Activated T-cell treated with anti-CD3 and anti-CD28 coated beads for 24 hours (primary cell): ENCODE measurements at regions not wholly inside any gene's neighbourhood (a gene's known extent, or its start where the extent isn't known, plus 50 kb on each side); places are given as distances from the start of the nearest gene placed in this dataset.

Experiments used
- DNase-seq: peaks from one replicate; pipeline ENCODE4 v3.0.0-alpha.2; 2020; ENCODE audit warnings: low read depth

GRCh38 chr5:133707629-133708028 lies 95.3 kb upstream of the FSTL4 start:
- no peak for DNase-seq

- no peak for DNase-seq
These were observed 94.4 kb upstream of the FSTL4 start for GRCh38 chr5:133706506-133707430.

- DNase-seq: no peak
These were observed 93.0 kb upstream of the FSTL4 start for GRCh38 chr5:133705331-133705730.

GRCh38 chr5:133704411-133704810 lies 92.1 kb upstream of the FSTL4 start:
- DNase-seq: no peak

GRCh38 chr5:133703935-133704334 lies 91.6 kb upstream of the FSTL4 start:
- DNase-seq: no peak

GRCh38 chr5:133702791-133703770 lies 90.7 kb upstream of the FSTL4 start:
- no peak for DNase-seq

GRCh38 chr5:133701871-133702270 lies 89.5 kb upstream of the FSTL4 start:
- DNase-seq: no peak

- DNase-seq: no peak
These were observed 87.9 kb upstream of the FSTL4 start for GRCh38 chr5:133700251-133700650.

- no peak for DNase-seq
These were observed 86.5 kb upstream of the FSTL4 start for GRCh38 chr5:133698646-133699526.

- no peak for DNase-seq
These were observed 85.9 kb upstream of the FSTL4 start for GRCh38 chr5:133698259-133698554.

GRCh38 chr5:133697536-133698258 lies 85.4 kb upstream of the FSTL4 start:
- no peak for DNase-seq

- DNase-seq: no peak
These were observed 84.6 kb upstream of the FSTL4 start for GRCh38 chr5:133696782-133697507.

GRCh38 chr5:133696006-133696584 lies 83.8 kb upstream of the FSTL4 start:
- no peak for DNase-seq

- no peak for DNase-seq
These were observed 82.0 kb upstream of the FSTL4 start for GRCh38 chr5:133694181-133694831.

GRCh38 chr5:133691448-133691847 lies 79.1 kb upstream of the FSTL4 start:
- DNase-seq: no peak

GRCh38 chr5:133690746-133691145 lies 78.4 kb upstream of the FSTL4 start:
- DNase-seq: no peak

GRCh38 chr5:133688391-133688790 lies 76.0 kb upstream of the FSTL4 start:
- no peak for DNase-seq

GRCh38 chr5:133687212-133688061 lies 75.1 kb upstream of the FSTL4 start:
- DNase-seq: no peak

- DNase-seq: no peak
These were observed 74.2 kb upstream of the FSTL4 start for GRCh38 chr5:133686566-133686965.
